Gastrocnemius medialis (tissue), 4 donors: ENCODE measurements at regions not wholly inside any gene's neighbourhood (a gene's known extent, or its start where the extent isn't known, plus 50 kb on each side); places are given as distances from the start of the nearest gene placed in this dataset.

ENCODE experiments used
- CTCF ChIP-seq, 5 experiments: fragments of 450-650 bp in 3 of 5; fragments of 200-600 bp in 2 of 5; sonication (generic) in 2 of 5; IDR thresholded peaks in 4 of 5; conservative IDR thresholded peaks in 1 of 5; 1 replicate in 4 of 5; 2 replicates in 1 of 5; pipeline ENCODE4 v1.5.1; 2016 to 2019; ENCODE audit warnings: antibody characterized with exemption in 5 of 5, mild to moderate bottlenecking in 3 of 5, moderate library complexity in 3 of 5
- POLR2A ChIP-seq, 2 donors: fragments of 450-650 bp; IDR thresholded peaks; one replicate each; pipeline ENCODE4 v1.6.1; 2017; ENCODE audit warnings: antibody characterized with exemption in 2 of 2, mild to moderate bottlenecking in 2 of 2, moderate library complexity in 2 of 2

GRCh38 chr18:28766721-28767120, 589.8 kb upstream of the CDH2 start:
- no peak for TF ChIP-seq POLR2A (IDR thresholded peaks at IDR 0.05)
- no peak for TF ChIP-seq CTCF (IDR thresholded peaks at IDR 0.05 in 4 of 5, conservative IDR thresholded peaks at IDR 0.05 in 1 of 5)
